ENCODE measurements at regions not wholly inside any gene's neighbourhood (a gene's known extent, or its start where the extent isn't known, plus 50 kb on each side); places are given as distances from the start of the nearest gene placed in this dataset.

GRCh38 chr7:142584765-142585164 lies 164.5 kb upstream of the PRSS1 start:
- 0% methylated on average over 2 of the region's 2 CpGs for WGBS (ENCODE audit: low lambda C conversion rate)
- in situ Hi-C loops (cut with HindIII; ENCODE audit: extremely low pct_ligation_motif_present, low pct_unique_long_range_greater_than_20kb) (no loop called here), intact Hi-C loops (cut with micrococcal nuclease; ENCODE audit: unreplicated experiment) (no loop called here)
- DNase-seq (ENCODE audit: low spot score), result no peak
- BruUV-seq (replicated peaks), result no TSS peak
- TF ChIP-seq AGO2 (optimal IDR thresholded peaks at IDR 0.05; ENCODE audit: low read depth, low read length), result no peak
- TF ChIP-seq PRDM4 (CRISPR knock-in tag; IDR thresholded peaks at IDR 0.05; ENCODE audit: borderline replicate concordance), result no peak
- no peak for TF ChIP-seq DPF2 (CRISPR knock-in tag; IDR thresholded peaks at IDR 0.05; ENCODE audit: borderline replicate concordance, low read depth)
- no peak for TF ChIP-seq POLR2AphosphoS2 (IDR thresholded peaks at IDR 0.05; ENCODE audit: low read depth, low read length)
- TF ChIP-seq ZNF205 (CRISPR knock-in tag; IDR thresholded peaks at IDR 0.05), result no peak
- no peak for TF ChIP-seq ZNF367 (CRISPR knock-in tag; IDR thresholded peaks at IDR 0.05; ENCODE audit: borderline replicate concordance)
- no peak for TF ChIP-seq ZBTB49 (CRISPR knock-in tag; IDR thresholded peaks at IDR 0.05; ENCODE audit: borderline replicate concordance)
- no peak for TF ChIP-seq ZNF501 (CRISPR knock-in tag; IDR thresholded peaks at IDR 0.05)
- TF ChIP-seq FOSL2 (CRISPR knock-in tag; IDR thresholded peaks at IDR 0.05), result no peak
- no peak for TF ChIP-seq KLF15 (CRISPR knock-in tag; IDR thresholded peaks at IDR 0.05; ENCODE audit: borderline replicate concordance)
- TF ChIP-seq ZNF776 (CRISPR knock-in tag; IDR thresholded peaks at IDR 0.05), result no peak
- no peak for TF ChIP-seq ATF5 (CRISPR knock-in tag; IDR thresholded peaks at IDR 0.05; ENCODE audit: low read depth)
- TF ChIP-seq KDM6A (CRISPR knock-in tag; IDR thresholded peaks at IDR 0.05; ENCODE audit: low read depth), result no peak
- no peak for TF ChIP-seq ZNF720 (CRISPR knock-in tag; IDR thresholded peaks at IDR 0.05)
- TF ChIP-seq DMTF1 (CRISPR knock-in tag; IDR thresholded peaks at IDR 0.05), result no peak
- TF ChIP-seq ZNF253 (CRISPR knock-in tag; IDR thresholded peaks at IDR 0.05; ENCODE audit: borderline replicate concordance), result no peak
- no peak for TF ChIP-seq ZNF619 (CRISPR knock-in tag; IDR thresholded peaks at IDR 0.05)
- CTCF ChIA-PET (ENCODE audit: low intra/inter-chr PET ratio, low total read pairs), result no interaction called here
- no peak for ATAC-seq
- Histone ChIP-seq H3K4me3 (replicated peaks in 1 of 3; ENCODE audit: insufficient read depth in 1 of 3, low read depth in 2 of 3, low read length in 3 of 3) (no peak overlapping the region), H3K9me3 (ENCODE audit: low read length) (no peaks in the 10 kb centered on the region), H3K27ac (ENCODE audit: extremely low read length, insufficient read depth, low read length) (no peak overlapping the region), H3K27me3 (ENCODE audit: control insufficient read depth in 1 of 2, insufficient read depth in 2 of 2, low read length in 2 of 2) (no peaks in the 10 kb centered on the region; a peak in 1 of 5 replicates), H4K20me1 (ENCODE audit: insufficient read depth, low read length) (no peaks in the 10 kb centered on the region), H3K36me3 (replicated peaks in 1 of 2; ENCODE audit: control insufficient read depth in 1 of 2, insufficient read depth in 2 of 2, low read length in 2 of 2) (no peaks in the 10 kb centered on the region), H3K4me2 (ENCODE audit: low read depth, low read length) (no peak overlapping the region), H3K79me2 (ENCODE audit: insufficient read depth, low read length) (no peaks in the 10 kb centered on the region), H3K4me1 (ENCODE audit: insufficient read depth, low read length) (no peaks in the 10 kb centered on the region), H3K9ac (ENCODE audit: insufficient read depth, low read depth, low read length) (no peak overlapping the region), H2AFZ (ENCODE audit: low read length) (no peak overlapping the region)
- POLR2A ChIA-PET, result no interaction called here
- FAIRE-seq, result no peak
